GM19240 (cell line): ENCODE measurements at regions not wholly inside any gene's neighbourhood (a gene's known extent, or its start where the extent isn't known, plus 50 kb on each side); places are given as distances from the start of the nearest gene placed in this dataset.
A peak's percentile ranks its signal among the peaks of the same experiment; 100 is the strongest.

Experiments used
- DNase-seq: peaks from one replicate; pipeline ENCODE4 v3.0.0; 2011; ENCODE audit warnings: low spot score; ENCODE audit not compliant: insufficient read length

DNA sequence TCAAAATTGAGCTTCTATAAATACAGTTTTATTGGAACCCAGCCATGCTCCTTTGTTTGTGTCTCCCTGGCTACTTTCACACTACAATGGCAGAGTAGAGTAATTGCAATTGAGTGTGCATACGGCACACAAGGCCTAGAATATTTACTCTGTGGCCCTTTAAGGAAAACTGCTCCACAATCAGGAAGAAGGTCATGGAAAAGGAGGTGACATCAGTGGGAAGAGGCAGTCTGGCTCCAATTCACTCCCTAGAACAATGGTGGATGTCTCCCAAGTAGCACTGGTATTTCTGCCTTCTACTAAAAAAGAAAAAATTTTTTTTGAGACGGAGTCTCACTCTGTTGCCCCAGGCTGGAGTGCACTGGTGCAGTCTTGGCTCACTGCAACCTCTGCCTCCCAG lies 51.3 kb downstream of the KRTAP19-8 start:
- DNase-seq = no peak

DNA sequence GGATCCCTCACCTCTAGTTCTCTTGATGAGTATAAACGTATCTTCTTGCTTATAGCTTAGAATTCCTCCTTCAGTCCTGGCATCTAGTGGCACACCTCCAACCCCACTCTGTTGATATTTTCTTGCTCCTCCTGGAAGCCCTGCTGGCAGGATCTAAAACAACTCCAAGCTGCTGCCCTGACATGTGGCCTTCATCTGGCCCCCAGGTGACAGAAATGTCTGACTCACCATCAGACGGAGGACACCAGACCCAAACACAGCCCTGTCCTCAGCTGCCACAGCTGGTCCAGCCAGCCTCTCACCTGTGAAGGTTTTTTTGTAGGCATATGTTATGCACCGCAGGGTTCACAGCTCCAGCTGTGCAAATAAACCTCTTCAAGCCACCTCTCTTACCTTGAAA lies 53.4 kb downstream of the KRTAP19-8 start:
- DNase-seq = no peak

DNA sequence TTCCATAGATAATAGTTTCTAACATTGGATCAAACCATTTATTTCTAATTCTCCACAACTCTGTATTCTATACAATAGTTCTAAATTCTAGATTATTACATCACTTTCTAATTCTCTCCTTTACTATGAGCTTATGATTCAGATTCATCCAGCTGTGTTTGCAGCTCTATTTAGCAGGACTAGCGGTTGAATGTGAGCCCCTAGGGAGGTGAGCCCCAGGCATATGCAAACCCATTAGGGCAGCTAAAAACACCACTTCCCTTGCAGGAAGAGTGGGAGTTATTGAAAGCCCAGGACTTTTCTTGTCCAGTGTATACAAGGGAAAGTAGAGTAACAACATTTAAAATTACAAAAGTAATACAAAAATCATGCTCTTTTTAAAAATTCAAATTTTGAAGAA lies 56.9 kb downstream of the KRTAP19-8 start:
- DNase-seq = no peak

DNA sequence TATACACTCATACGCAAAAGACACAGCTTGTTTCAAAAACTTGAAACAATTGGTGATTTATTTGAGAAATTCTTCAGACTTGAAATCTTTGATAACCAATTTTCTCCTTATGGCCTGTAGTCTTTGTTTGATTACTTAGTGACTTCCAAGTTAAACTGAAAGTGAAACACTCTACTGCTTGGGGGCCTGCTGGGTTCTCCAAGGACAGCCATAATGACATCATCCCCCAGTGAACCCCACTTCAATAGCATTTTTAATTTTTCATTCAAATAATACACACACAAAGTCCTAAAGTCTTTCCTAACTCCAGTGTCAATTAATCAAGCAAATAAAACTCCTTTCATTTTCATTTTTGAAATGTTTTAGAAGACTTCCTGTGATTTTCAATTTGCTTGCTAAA lies 59.2 kb downstream of the KRTAP19-8 start:
- DNase-seq = peak; percentile 4

DNA sequence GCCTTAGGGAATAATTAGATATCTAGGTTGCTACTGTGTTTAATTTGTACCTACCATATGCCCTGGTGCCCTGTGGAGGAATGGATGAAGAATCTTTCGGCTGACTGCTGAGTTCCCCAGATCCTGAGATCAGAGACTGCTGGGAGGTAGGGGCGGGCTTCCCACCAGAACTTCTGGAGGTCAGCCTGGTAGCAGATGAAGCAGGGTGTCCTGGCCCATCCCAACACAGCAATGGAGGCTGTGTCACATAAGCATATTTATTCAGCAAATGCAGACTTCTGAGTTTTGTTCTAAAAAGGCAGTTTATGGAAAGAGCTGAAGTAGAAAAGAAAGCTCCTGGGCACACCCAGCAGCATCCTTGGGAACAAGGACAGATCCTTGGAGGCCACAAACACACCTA lies 74.0 kb downstream of the KRTAP19-8 start:
- DNase-seq = no peak

DNA sequence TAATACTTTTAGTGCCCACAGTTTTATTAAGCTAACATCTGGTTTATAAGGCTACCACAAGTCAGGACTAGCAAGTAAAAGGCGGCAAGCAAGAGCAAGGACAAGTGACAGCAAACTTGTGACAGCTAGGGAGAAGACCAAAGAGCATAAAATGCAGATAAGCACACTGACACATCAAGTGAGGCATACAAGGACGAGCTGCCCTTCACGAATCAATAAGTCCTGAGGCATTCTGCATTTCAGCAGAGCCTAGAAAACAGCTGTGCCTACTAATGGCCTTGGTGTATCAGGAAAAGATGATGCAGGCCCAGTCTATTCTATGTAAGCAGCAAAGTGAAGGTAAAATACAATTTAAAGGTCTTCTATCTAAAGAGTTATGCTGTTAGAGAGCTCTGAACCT lies 74.8 kb downstream of the KRTAP19-8 start:
- DNase-seq = no peak

DNA sequence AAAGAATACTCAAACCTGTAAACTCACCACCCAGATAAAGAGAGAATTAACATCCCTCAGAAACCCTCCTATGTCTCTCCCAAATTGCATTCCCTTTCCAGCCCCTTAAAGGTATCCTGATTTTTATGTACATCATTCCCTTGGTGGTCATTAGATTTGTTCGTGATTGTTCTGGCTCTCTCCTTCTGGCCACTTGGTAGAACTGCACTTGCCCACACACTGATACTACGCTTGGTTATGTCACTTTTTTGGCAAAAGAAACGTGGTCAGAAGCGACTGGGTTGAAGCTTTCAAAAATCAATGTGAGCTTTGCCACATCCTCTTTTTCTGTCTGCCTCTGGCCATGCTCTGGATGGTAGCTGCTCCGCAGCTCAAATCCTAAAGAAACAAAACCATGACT lies 76.3 kb downstream of the KRTAP19-8 start:
- no peak for DNase-seq

DNA sequence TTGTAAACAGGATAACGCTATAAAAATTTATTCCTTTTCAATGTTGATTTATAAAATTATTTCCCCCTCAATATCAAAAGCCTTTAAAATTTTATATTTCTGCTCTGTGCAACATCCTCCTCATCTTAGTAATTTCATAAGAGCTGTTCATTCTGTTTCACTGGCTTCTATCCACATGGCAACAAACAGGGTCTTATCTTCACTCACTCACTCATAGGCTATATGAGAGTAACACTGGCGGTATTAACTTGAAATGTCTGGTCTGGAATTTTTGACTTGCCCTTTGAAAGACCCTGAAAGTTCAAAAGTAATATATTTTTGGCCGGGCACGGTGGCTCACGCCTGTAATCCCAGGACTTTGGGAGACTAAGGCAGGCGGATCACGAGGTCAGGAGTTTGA lies 77.4 kb upstream of the KRTAP11-1 start:
- no peak for DNase-seq

DNA sequence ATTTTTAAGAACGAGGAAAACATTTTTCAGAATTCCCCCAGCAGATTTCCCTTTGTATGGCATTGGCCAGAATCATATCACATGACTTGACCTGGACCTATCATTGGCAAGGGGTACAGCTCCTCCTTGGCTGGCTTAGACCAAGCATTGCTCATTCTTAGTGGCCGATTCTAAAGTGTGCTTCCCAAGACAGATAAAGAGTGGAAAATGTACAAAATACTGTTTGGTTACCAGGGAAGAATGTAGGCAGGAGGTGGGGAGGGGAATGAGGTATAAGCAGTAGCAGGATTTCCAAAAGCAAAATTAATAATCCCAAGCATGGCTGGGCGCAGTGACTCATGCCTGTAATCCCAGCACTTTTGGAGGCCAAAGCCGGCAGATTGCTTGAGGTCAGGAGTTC lies 75.6 kb upstream of the KRTAP11-1 start:
- DNase-seq = no peak

DNA sequence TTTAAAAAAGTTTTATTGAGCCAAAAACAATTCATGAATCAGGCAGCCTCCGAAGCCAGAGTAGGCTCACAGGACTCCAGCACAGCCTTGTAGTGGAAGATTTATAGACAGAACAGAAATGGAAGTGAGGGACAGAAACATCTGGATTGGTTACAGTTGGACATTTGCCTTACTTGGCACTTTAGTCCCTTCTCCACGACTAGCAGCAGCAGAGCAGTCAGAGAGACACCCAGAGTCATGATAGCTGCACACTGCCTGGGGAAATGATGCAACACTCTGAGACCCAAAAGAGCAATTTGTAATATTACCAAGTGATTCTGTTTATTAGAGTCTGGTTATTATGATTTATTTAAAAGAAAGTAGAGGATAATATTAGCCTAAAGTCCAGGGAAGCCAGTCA lies 72.2 kb upstream of the KRTAP11-1 start:
- DNase-seq = no peak

DNA sequence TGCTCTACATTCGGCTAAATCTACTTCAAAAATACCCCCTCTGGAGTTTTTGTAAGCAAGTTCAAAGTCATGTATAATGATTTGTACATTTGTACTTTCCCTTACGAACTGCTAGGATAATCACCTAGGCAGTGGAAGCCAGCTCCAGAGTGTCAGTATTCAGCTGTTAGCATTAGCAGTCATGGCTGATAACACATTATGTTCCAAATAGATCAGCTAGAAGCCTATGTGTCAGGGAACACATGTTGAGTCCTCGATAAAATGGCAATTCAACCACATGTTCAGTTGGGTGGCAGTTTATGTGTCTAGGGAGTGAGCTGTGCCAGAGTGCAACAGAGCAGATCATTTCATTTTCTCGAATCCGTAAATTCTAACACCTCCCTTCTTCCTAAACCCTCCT lies 65.8 kb upstream of the KRTAP11-1 start:
- DNase-seq = no peak

DNA sequence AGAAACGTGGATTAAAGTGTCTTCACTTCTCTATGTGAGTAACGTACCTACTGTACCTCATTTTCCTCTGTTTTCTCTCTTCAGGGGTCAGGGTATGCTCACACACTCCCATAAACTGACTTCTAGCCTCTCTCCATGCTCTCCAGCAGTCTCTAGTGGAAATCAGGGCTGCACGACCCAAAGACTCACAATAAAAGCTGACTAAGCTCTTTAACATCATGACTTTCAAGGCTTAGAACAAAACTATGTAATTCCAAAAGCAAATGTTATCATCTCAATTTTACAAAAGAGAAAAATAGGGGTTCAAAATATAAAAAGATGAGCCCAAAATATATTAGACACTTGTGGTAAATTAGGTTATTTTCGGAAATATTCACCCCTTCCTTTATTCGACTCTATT lies 62.5 kb upstream of the KRTAP11-1 start:
- no peak for DNase-seq

DNA sequence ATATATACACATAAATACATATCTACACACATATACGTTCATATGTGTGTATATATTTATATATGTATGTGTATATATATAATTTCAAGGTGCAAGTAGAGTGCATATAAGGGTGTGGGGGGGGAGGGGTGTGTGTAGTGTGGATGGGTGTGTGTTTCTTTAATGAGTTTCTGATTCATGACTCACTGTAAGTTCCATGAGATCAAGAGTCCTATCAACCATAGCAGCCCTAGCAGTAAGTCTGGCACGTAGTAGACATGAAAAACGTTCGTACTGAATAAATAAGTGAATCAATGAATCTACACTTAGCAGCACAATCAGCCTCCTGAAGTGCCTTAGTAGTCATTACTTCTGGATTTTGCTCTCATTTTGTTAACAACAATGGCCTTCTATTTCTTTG lies 61.9 kb upstream of the KRTAP11-1 start:
- DNase-seq = no peak

DNA sequence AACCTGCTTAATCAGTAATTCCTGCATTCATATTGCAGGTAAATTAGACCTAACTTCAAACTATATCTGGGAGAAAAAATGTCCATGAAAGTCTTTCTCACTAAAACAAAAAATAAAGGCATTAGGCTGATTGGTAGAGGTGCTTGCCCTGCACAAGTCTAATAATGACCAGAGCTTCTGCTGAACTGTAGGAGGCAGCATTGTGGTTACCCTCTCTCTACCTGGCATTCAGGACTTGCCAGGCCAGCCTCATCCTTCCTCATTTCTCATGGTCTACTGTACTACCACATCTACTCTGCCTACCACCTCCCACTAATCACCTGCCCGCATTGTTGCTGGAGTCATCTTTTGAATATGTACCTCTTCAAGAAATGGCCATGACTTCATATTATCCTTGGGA lies 60.8 kb upstream of the KRTAP11-1 start:
- DNase-seq = no peak

DNA sequence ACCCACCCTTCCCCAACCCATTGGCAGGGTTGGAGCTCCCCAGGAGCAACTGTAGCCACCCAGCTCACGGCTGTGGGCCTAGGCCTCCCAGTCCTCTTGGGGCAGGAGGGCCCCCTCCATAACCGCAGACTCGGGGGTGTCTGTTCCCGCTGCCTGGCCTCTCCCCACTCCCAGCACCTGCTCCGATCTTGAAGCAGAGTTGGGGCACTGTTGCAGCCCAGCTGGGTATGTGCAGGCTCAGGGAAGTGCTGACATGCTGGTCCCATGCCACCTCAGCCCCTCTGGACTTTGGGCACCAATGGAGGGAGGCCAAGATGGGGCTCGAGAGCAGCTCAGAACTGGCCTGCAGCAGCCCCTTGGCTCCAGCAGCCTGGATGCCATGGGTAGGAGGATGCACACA lies 54.8 kb upstream of the KRTAP11-1 start:
- DNase-seq = no peak

DNA sequence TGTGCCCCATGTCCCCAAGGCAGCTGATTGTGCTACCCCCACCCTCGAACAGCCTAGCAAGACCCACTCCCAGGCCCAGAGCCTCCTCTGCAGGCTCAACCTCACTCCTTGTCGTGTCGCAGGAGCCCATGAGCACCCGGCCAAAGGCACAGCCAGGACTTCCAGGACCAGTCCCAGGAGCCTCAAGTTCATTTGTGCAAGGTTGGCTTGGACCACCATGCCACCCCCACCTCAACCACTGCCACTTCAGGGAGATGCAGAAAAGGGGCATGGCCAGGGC lies 54.4 kb upstream of the KRTAP11-1 start:
- DNase-seq = no peak

DNA sequence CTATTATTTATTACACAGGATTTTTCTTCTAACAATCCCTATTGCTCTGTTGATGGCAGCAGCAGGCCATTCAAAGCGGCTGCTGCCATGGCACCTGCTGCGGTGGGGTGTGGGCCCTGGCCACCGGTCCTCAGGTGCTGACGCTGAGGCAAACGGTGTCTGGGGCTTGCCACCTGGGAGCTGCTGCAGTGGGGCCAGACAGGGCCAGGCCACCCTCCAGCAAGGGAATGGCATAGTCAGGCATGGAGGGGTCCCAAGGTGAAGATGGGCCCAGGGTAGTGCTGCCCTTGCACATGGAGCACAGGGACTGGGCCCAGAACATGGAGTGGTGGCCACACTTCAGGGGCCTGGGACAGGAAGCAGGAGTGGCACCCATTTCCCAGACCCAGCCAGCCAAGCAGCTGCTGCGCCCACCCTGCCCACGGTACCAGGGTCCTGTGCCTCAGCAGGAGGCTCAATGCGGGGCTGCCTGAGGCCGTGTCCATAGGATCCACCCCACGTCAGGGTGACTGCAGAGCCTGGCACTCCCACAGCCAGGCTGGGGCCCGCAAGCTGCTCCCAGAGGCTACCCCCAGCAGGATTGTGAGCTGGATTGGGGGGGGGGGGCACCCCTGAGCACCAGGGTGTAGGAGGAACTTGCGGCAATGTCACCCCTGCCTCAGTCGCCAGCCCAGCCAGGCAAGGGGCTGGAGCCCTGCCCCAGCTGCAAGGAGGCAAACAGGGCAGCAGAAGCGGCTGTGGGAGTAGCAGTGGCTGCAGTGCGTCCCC lies 53.9 kb upstream of the KRTAP11-1 start:
- DNase-seq = no peak

DNA sequence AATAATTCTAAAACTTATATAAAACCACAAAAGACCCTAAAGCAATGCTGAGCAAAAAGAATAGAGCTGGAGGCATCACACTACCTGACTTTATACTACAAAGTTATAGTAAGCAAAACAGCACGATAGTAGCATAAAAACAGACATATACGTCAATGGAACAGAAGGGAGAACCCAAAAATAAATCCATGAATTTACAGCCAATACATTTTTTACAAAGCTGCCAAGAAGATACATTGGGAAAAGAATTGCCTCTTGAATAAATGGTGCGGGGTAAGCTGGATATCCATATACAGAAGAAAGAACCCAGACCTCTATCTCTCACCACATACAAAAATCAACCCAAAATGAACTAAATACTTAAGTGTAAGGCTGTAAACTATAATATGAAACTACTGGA lies 51.3 kb upstream of the KRTAP11-1 start:
- no peak for DNase-seq
